HL-60 (cell line): ENCODE measurements at regions not wholly inside any gene's neighbourhood (a gene's known extent, or its start where the extent isn't known, plus 50 kb on each side); places are given as distances from the start of the nearest gene placed in this dataset.

Source experiments
- DNase-seq, 2 experiments: peaks; one replicate each; pipeline ENCODE4 v3.0.0-alpha.2; 2010 to 2020; ENCODE audit warnings: low read depth in 1 of 2, low spot score in 1 of 2
- H3K27ac ChIP-seq: fragments of 250-450 bp; sonication (Bioruptor Pico); replicated peaks from 2 replicates; pipeline ENCODE4 v1.5.1; 2020; ENCODE audit warnings: mild to moderate bottlenecking, moderate library complexity
- H3K27me3 ChIP-seq: fragments of 250-450 bp; sonication (Bioruptor Pico); 2 replicates; pipeline ENCODE4 v1.5.1; 2021; ENCODE audit warnings: mild to moderate bottlenecking, moderate library complexity; ENCODE audit not compliant: insufficient read depth, poor library complexity, severe bottlenecking
- H3K4me3 ChIP-seq: replicated peaks from 2 replicates; pipeline ENCODE4 v1.5.1; 2011; ENCODE audit warnings: mild to moderate bottlenecking, control low read depth, low read length; ENCODE audit not compliant: insufficient read depth
- CTCF ChIP-seq: IDR thresholded peaks from one replicate; pipeline ENCODE4 v1.5.1; 2011; ENCODE audit warnings: low read length, control low read depth, inconsistent platforms; ENCODE audit not compliant: insufficient read depth
- GABPA ChIP-seq: IDR thresholded peaks from 2 replicates; pipeline ENCODE4 v1.6.1; 2012; ENCODE audit warnings: low read depth
- POLR2AphosphoS5 ChIP-seq: IDR thresholded peaks from 2 replicates; pipeline ENCODE4 v1.6.1; 2012; ENCODE audit warnings: low read depth
- REST ChIP-seq: IDR thresholded peaks from 2 replicates; pipeline ENCODE4 v1.6.1; 2012; ENCODE audit warnings: low read depth; ENCODE audit not compliant: insufficient replicate concordance
- SPI1 ChIP-seq: IDR thresholded peaks from 2 replicates; pipeline ENCODE4 v1.6.1; 2012; ENCODE audit warnings: low read depth, mild to moderate bottlenecking, borderline replicate concordance

GRCh38 chrX:94831364-94831763, 1157.4 kb downstream of the FAM133A start:
- H3K4me3 ChIP-seq: no peak overlapping the region
- no peak for DNase-seq
- no peak overlapping the region for H3K27ac ChIP-seq
- H3K27me3 ChIP-seq: no peaks in the 10 kb centered on the region
- TF ChIP-seq REST (no peak), SPI1 (no peak), GABPA (no peak), POLR2AphosphoS5 (no peak), CTCF (no peak)

GRCh38 chrX:94834226-94834625, 1160.2 kb downstream of the FAM133A start:
- Histone ChIP-seq H3K27me3 (no peaks in the 10 kb centered on the region), H3K4me3 (no peak overlapping the region), H3K27ac (no peak overlapping the region)
- TF ChIP-seq POLR2AphosphoS5 (no peak), CTCF (no peak), REST (no peak), SPI1 (no peak)
- no peak for DNase-seq

GRCh38 chrX:94850811-94851210, 1176.8 kb downstream of the FAM133A start:
- Histone ChIP-seq H3K27me3 (no peaks in the 10 kb centered on the region), H3K4me3 (no peak overlapping the region), H3K27ac (no peak overlapping the region)
- TF ChIP-seq GABPA: no peak
- no peak for TF ChIP-seq CTCF
- no peak for TF ChIP-seq SPI1
- TF ChIP-seq REST: no peak
- no peak for TF ChIP-seq POLR2AphosphoS5
- no peak for DNase-seq
